CD14-positive monocyte (primary cell): ENCODE measurements at regions not wholly inside any gene's neighbourhood (a gene's known extent, or its start where the extent isn't known, plus 50 kb on each side); places are given as distances from the start of the nearest gene placed in this dataset.

Experiments
- DNase-seq, 3 donors: peaks; one replicate each; pipeline ENCODE4 v3.0.0-alpha.2; 2011 to 2022
- H2AFZ ChIP-seq: 2 replicates; pipeline ENCODE4 v1.6.0; 2012; ENCODE audit warnings: mild to moderate bottlenecking, low read depth, low read length, inconsistent platforms; ENCODE audit not compliant: insufficient read depth, poor library complexity, severe bottlenecking
- H3K27ac ChIP-seq, 2 donors: 1 replicate in 1 of 2; 2 replicates in 1 of 2; pipeline ENCODE4 v1.5.1; 2012 to 2013; ENCODE audit warnings: low read length in 2 of 2, control low read depth in 1 of 2, inconsistent platforms in 1 of 2, low read depth in 1 of 2, mild to moderate bottlenecking in 1 of 2
- H3K27me3 ChIP-seq, 2 donors: one replicate each; pipeline versions ENCODE4 v1.6.0 to v1.6.1; 2011 to 2013; ENCODE audit warnings: low read length in 2 of 2; ENCODE audit not compliant: control insufficient read depth in 2 of 2, insufficient read depth in 2 of 2
- H3K36me3 ChIP-seq, 2 donors: replicated peaks in 1 of 2; 1 replicate in 1 of 2; 2 replicates in 1 of 2; pipeline versions ENCODE4 v1.5.1 to v1.6.1; 2012 to 2013; ENCODE audit warnings: low read length in 2 of 2, control low read depth in 1 of 2, inconsistent platforms in 1 of 2, mild to moderate bottlenecking in 1 of 2; ENCODE audit not compliant: insufficient read depth in 2 of 2, control insufficient read depth in 1 of 2
- H3K4me1 ChIP-seq, 2 donors: 1 replicate in 1 of 2; 2 replicates in 1 of 2; pipeline versions ENCODE4 v1.5.1 to v1.6.1; 2012 to 2013; ENCODE audit warnings: low read length in 2 of 2, control low read depth in 1 of 2, inconsistent platforms in 1 of 2, mild to moderate bottlenecking in 1 of 2, moderate library complexity in 1 of 2; ENCODE audit not compliant: insufficient read depth in 2 of 2, control insufficient read depth in 1 of 2
- H3K4me2 ChIP-seq: replicated peaks from 2 replicates; pipeline ENCODE3; 2012; ENCODE audit warnings: low read length, moderate library complexity, mild to moderate bottlenecking; ENCODE audit not compliant: poor library complexity, severe bottlenecking; ENCODE audit errors: extremely low read depth
- H3K4me3 ChIP-seq, 3 experiments: fragments of 200-600 bp in 1 of 3; sonication (generic) in 1 of 3; replicated peaks in 1 of 3; 1 replicate in 2 of 3; 2 replicates in 1 of 3; pipeline ENCODE4 v1.5.1; 2011 to 2013; ENCODE audit warnings: low read length in 3 of 3, mild to moderate bottlenecking in 3 of 3, control low read depth in 2 of 3, low read depth in 2 of 3, inconsistent platforms in 1 of 3, moderate library complexity in 1 of 3
- H3K79me2 ChIP-seq: 2 replicates; pipeline ENCODE4 v1.6.0; 2012; ENCODE audit warnings: mild to moderate bottlenecking, control low read depth, inconsistent platforms, low read length, moderate library complexity; ENCODE audit not compliant: insufficient read depth
- H3K9ac ChIP-seq: 2 replicates; pipeline ENCODE4 v1.6.0; 2017; ENCODE audit warnings: low read length, mild to moderate bottlenecking; ENCODE audit not compliant: insufficient read depth, poor library complexity, severe bottlenecking
- H3K9me3 ChIP-seq, 2 donors: replicated peaks in 1 of 2; 1 replicate in 1 of 2; 2 replicates in 1 of 2; pipeline versions ENCODE4 v1.5.1 to v1.6.1; 2012 to 2013; ENCODE audit warnings: low read length in 2 of 2, control low read depth in 1 of 2; ENCODE audit not compliant: control insufficient read depth in 1 of 2, insufficient read depth in 1 of 2
- H4K20me1 ChIP-seq: 2 replicates; pipeline ENCODE4 v1.6.0; 2012; ENCODE audit warnings: mild to moderate bottlenecking, low read length, control low read depth, moderate library complexity; ENCODE audit not compliant: insufficient read depth
- H3K27ac Mint-ChIP-seq, 7 donors: one replicate each; pipeline ENCODE4 v1.8.0; 2020; ENCODE audit warnings: mild to moderate bottlenecking in 7 of 7, mixed read lengths in 7 of 7, moderate library complexity in 6 of 7, inconsistent platforms in 2 of 7
- H3K27me3 Mint-ChIP-seq, 3 donors: one replicate each; pipeline ENCODE4 v1.8.0; 2021 to 2022; ENCODE audit warnings: low read depth in 3 of 3, mild to moderate bottlenecking in 3 of 3, mixed read lengths in 3 of 3, moderate library complexity in 3 of 3, inconsistent platforms in 1 of 3
- H3K36me3 Mint-ChIP-seq, 2 donors: one replicate each; pipeline ENCODE4 v1.8.0; 2020; ENCODE audit warnings: mixed read lengths in 2 of 2, inconsistent platforms in 1 of 2, mild to moderate bottlenecking in 1 of 2
- H3K4me1 Mint-ChIP-seq: one replicate; pipeline ENCODE4 v1.8.0; 2020; ENCODE audit warnings: mild to moderate bottlenecking, mixed read lengths
- H3K4me3 Mint-ChIP-seq, 2 donors: one replicate each; pipeline ENCODE4 v1.8.0; 2020; ENCODE audit warnings: mild to moderate bottlenecking in 2 of 2, mixed read lengths in 2 of 2, moderate library complexity in 1 of 2
- H3K9me3 Mint-ChIP-seq, 7 donors: one replicate each; pipeline ENCODE4 v1.8.0; 2020 to 2022; ENCODE audit warnings: mixed read lengths in 7 of 7, mild to moderate bottlenecking in 6 of 7, moderate library complexity in 6 of 7, inconsistent platforms in 2 of 7
- WGBS: methylation state at CpG from one replicate; pipeline ENCODE4 v1.1.5; 2013; ENCODE audit warnings: missing lambda C conversion rate; ENCODE audit not compliant: insufficient coverage; 5-methylcytosine and 5-hydroxymethylcytosine counted together
- intact Hi-C, 2 donors: fragments of 100-400 bp; cut with micrococcal nuclease; formaldehyde crosslinking; loops; one replicate each; pipeline versions ENCODE4 v1.15.0 to v1.15.1; 2023
- TF ChIP-seq, protein P1 (sequence below): fragments of 200-600 bp; IDR thresholded peaks from one replicate; pipeline ENCODE4 v1.8.0; 2022; ENCODE audit warnings: antibody characterized with exemption, mild to moderate bottlenecking

DNA sequence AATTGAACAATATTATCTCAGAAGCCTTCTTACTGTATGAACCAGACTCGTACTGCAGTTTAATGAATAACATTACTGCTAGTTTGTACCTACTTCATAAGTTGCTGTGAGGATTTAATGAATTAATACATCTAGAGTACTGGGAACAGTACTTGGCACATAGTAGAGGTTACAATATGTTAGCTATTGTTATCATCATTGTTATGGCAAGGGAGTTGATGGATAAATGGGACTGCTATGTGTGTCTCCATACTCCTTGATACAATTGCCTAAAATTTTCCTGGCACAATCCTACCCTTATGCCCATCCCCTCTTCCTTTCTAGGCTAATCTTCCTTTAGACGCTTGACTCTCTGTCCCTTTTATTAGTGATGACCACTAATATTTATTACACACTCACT is 473.6 kb downstream of the MCTP2 start:
- Histone ChIP-seq H3K36me3 (no peaks in the 10 kb centered on the region), H3K27me3 (no peaks in the 10 kb centered on the region), H4K20me1 (no peaks in the 10 kb centered on the region), H3K9me3 (no peaks in the 10 kb centered on the region), H3K4me1 (no peaks in the 10 kb centered on the region), H3K79me2 (no peaks in the 10 kb centered on the region), H3K4me3 (no peak overlapping the region), H3K27ac (no peak overlapping the region), H3K4me2 (no peak overlapping the region), H2AFZ (no peak overlapping the region), H3K9ac (no peak overlapping the region)
- Mint-ChIP-seq H3K27ac (no peak overlapping the region), H3K36me3 (no peaks in the 10 kb centered on the region), H3K4me1 (no peaks in the 10 kb centered on the region), H3K27me3 (peaks cover 0 to 6% (median under 1%) of the 10 kb centered on the region in 3 donors), H3K4me3 (no peak overlapping the region), H3K9me3 (peaks cover 0 to 7% (median 3%) of the 10 kb centered on the region in 7 donors)
- 100% methylated on average over 1 of the region's 2 CpGs for WGBS
- no peak for DNase-seq
- intact Hi-C loops = no loop called here
- TF ChIP-seq, protein P1, sequence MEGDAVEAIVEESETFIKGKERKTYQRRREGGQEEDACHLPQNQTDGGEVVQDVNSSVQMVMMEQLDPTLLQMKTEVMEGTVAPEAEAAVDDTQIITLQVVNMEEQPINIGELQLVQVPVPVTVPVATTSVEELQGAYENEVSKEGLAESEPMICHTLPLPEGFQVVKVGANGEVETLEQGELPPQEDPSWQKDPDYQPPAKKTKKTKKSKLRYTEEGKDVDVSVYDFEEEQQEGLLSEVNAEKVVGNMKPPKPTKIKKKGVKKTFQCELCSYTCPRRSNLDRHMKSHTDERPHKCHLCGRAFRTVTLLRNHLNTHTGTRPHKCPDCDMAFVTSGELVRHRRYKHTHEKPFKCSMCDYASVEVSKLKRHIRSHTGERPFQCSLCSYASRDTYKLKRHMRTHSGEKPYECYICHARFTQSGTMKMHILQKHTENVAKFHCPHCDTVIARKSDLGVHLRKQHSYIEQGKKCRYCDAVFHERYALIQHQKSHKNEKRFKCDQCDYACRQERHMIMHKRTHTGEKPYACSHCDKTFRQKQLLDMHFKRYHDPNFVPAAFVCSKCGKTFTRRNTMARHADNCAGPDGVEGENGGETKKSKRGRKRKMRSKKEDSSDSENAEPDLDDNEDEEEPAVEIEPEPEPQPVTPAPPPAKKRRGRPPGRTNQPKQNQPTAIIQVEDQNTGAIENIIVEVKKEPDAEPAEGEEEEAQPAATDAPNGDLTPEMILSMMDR = no peak

- Histone ChIP-seq H3K36me3 (no peaks in the 10 kb centered on the region), H3K4me2 (no peak overlapping the region), H2AFZ (no peak overlapping the region), H3K9me3 (no peaks in the 10 kb centered on the region), H3K27ac (no peak overlapping the region), H3K9ac (no peak overlapping the region), H4K20me1 (no peaks in the 10 kb centered on the region), H3K4me3 (no peak overlapping the region), H3K79me2 (no peaks in the 10 kb centered on the region), H3K27me3 (no peaks in the 10 kb centered on the region), H3K4me1 (no peaks in the 10 kb centered on the region)
- no peak overlapping the region for H3K27ac Mint-ChIP-seq
- TF ChIP-seq, protein P1 = no peak
- intact Hi-C loops = no loop called here
- WGBS = 88% methylated on average over 7 of the region's 9 CpGs
- H3K27me3 Mint-ChIP-seq = peaks cover 1 to 6% (median 5%) of the 10 kb centered on the region in 3 donors
- no peak overlapping the region for H3K4me3 Mint-ChIP-seq
- no peak for DNase-seq
- peaks cover 0 to 7% (median 3%) of the 10 kb centered on the region in 7 donors for H3K9me3 Mint-ChIP-seq
- no peaks in the 10 kb centered on the region for H3K36me3 Mint-ChIP-seq
- no peaks in the 10 kb centered on the region for H3K4me1 Mint-ChIP-seq
These were observed 478.0 kb downstream of the MCTP2 start for GRCh38 chr15:94709319-94709718.
